HCT116 (cell line): ENCODE measurements at regions not wholly inside any gene's neighbourhood (a gene's known extent, or its start where the extent isn't known, plus 50 kb on each side); places are given as distances from the start of the nearest gene placed in this dataset.

Experiments
- EZH2phosphoT487 ChIP-seq: fragments of 200-600 bp; IDR thresholded peaks from 2 replicates; pipeline ENCODE4 v1.6.1; 2018; ENCODE audit warnings: antibody characterized with exemption, borderline replicate concordance
- FOSL1 ChIP-seq: IDR thresholded peaks from 2 replicates; pipeline ENCODE4 v1.6.1; 2012; ENCODE audit warnings: low read depth
- MAX ChIP-seq: IDR thresholded peaks from 2 replicates; pipeline ENCODE4 v1.6.1; 2012
- POLR2AphosphoS5 ChIP-seq: IDR thresholded peaks from 2 replicates; pipeline ENCODE4 v1.6.1; 2011; ENCODE audit warnings: mild to moderate bottlenecking, low read depth, low read length, moderate library complexity
- REST ChIP-seq: IDR thresholded peaks from 2 replicates; pipeline ENCODE4 v1.6.1; 2012; ENCODE audit warnings: low read depth
- SP1 ChIP-seq: IDR thresholded peaks from 2 replicates; pipeline ENCODE4 v1.6.1; 2012; ENCODE audit warnings: low read depth
- TCF7L2 ChIP-seq: IDR thresholded peaks from 2 replicates; pipeline ENCODE4 v1.7.0; 2011; ENCODE audit warnings: borderline replicate concordance, inconsistent platforms; ENCODE audit not compliant: insufficient read depth, insufficient read length; ENCODE audit errors: extremely low read depth
- ZBTB33 ChIP-seq: IDR thresholded peaks from 2 replicates; pipeline ENCODE4 v1.6.1; 2011; ENCODE audit warnings: mild to moderate bottlenecking, low read length, moderate library complexity; ENCODE audit not compliant: insufficient replicate concordance; ENCODE audit errors: extremely low read depth
- ZNF274 ChIP-seq: fragments of 200-500 bp; sonication (Bioruptor generic); IDR thresholded peaks from 2 replicates; pipeline ENCODE4 v1.6.1; 2014; ENCODE audit warnings: mild to moderate bottlenecking, low read depth, low read length, inconsistent platforms

- TF ChIP-seq ZBTB33, result no peak
- no peak for TF ChIP-seq REST
- TF ChIP-seq POLR2AphosphoS5, result no peak
- no peak for TF ChIP-seq FOSL1
- no peak for TF ChIP-seq SP1
- TF ChIP-seq EZH2phosphoT487, result no peak
- TF ChIP-seq ZNF274, result no peak
- TF ChIP-seq MAX, result no peak
- TF ChIP-seq TCF7L2, result no peak
Measured at GRCh38 chr9:26695298-26695622, 197.3 kb downstream of the CAAP1 start (continued).
